ENCODE measurements at regions not wholly inside any gene's neighbourhood (a gene's known extent, or its start where the extent isn't known, plus 50 kb on each side); places are given as distances from the start of the nearest gene placed in this dataset.

DNA sequence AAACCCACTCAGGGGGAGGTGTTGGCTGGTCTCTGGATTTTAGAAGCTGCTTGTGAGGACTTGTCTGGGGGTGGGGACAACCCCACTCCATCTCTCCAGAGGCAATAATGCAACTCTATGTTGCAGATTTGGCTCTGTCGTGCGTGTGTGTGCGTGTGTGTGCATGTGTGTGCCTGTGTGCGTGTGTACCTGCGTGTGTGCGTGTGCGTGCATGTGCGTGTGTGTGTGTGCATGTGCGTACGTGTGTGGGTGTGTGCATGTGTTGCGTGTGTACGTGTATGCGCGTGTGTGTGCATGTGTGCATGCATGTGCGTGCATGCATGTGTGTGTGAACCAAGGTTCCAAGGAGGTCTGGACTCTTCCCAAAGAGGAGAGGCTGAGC, 120.4 kb upstream of the LHX1 start:
- TF ChIP-seq CTCF (IDR thresholded peaks at IDR 0.05) (no peak), POLR2A (IDR thresholded peaks at IDR 0.05) (no peak)
